NCI-H2107 treated with DMSO at 0.1 percent for 48 hours (cell line): ENCODE measurements at regions not wholly inside any gene's neighbourhood (a gene's known extent, or its start where the extent isn't known, plus 50 kb on each side); places are given as distances from the start of the nearest gene placed in this dataset.
"Not testable (repeated sequence)": the region's sequence is repeated elsewhere in the genome, so short reads cannot be mapped to it uniquely, and the experiment has no call there.

Source experiments
- DNase-seq: peaks from one replicate; lab custom pipeline; 2025; ENCODE audit not compliant: unreplicated experiment; lab: John Stamatoyannopoulos, UW

- DNase-seq: no peak
These were observed 213.2 kb upstream of the NT5E start for GRCh38 chr6:85236636-85237035.

GRCh38 chr6:85227345-85227744, 222.5 kb upstream of the NT5E start:
- not testable (repeated sequence) for DNase-seq

- DNase-seq: not testable (repeated sequence)
These were observed 237.1 kb upstream of the NT5E start for GRCh38 chr6:85212794-85213193.

GRCh38 chr6:85195243-85195642, 254.6 kb upstream of the NT5E start:
- DNase-seq: no peak

- no peak for DNase-seq
These were observed 256.5 kb upstream of the NT5E start for GRCh38 chr6:85193339-85193738.

- DNase-seq: no peak
These were observed 257.3 kb upstream of the NT5E start for GRCh38 chr6:85192596-85192995.

- no peak for DNase-seq
These were observed 257.7 kb upstream of the NT5E start for GRCh38 chr6:85192186-85192585.

- no peak for DNase-seq
These were observed 258.2 kb upstream of the NT5E start for GRCh38 chr6:85191656-85192055.

- DNase-seq: no peak
These were observed 263.2 kb upstream of the NT5E start for GRCh38 chr6:85186546-85187175.

GRCh38 chr6:85185977-85186376, 263.9 kb upstream of the NT5E start:
- DNase-seq: no peak

GRCh38 chr6:85183841-85184240, 266.0 kb upstream of the NT5E start:
- DNase-seq: no peak

GRCh38 chr6:85172705-85173104, 277.2 kb upstream of the NT5E start:
- DNase-seq: no peak

- DNase-seq: no peak
These were observed 277.7 kb upstream of the NT5E start for GRCh38 chr6:85172161-85172560.

GRCh38 chr6:85169189-85169588, 280.7 kb upstream of the NT5E start:
- DNase-seq: no peak

- DNase-seq: no peak
These were observed 281.7 kb upstream of the NT5E start for GRCh38 chr6:85168146-85168545.

GRCh38 chr6:85166114-85166741, 283.7 kb upstream of the NT5E start:
- no peak for DNase-seq

- DNase-seq: no peak
These were observed 286.5 kb upstream of the NT5E start for GRCh38 chr6:85163156-85164080.

GRCh38 chr6:85157311-85157710, 292.6 kb upstream of the NT5E start:
- DNase-seq: no peak

GRCh38 chr6:85143676-85144075, 306.2 kb upstream of the NT5E start:
- DNase-seq: no peak

- no peak for DNase-seq
These were observed 312.0 kb upstream of the NT5E start for GRCh38 chr6:85137865-85138264.

- no peak for DNase-seq
These were observed 313.6 kb upstream of the NT5E start for GRCh38 chr6:85136310-85136709.
